SJSA1 (cell line): ENCODE measurements at regions not wholly inside any gene's neighbourhood (a gene's known extent, or its start where the extent isn't known, plus 50 kb on each side); places are given as distances from the start of the nearest gene placed in this dataset.

ENCODE experiments used
- DNase-seq, 2 experiments: peaks; one replicate each; pipeline ENCODE4 v3.0.0-alpha.2; 2015 to 2020; ENCODE audit warnings: low spot score in 2 of 2, low read depth in 1 of 2
- H3K27ac ChIP-seq: fragments of 250-450 bp; sonication (Bioruptor Pico); 2 replicates; pipeline ENCODE4 v1.5.1; 2020; ENCODE audit warnings: mild to moderate bottlenecking, moderate library complexity
- H3K27me3 ChIP-seq: fragments of 250-450 bp; sonication (Bioruptor Pico); replicated peaks from 2 replicates; pipeline ENCODE4 v1.5.1; 2020; ENCODE audit warnings: mild to moderate bottlenecking, moderate library complexity
- H3K36me3 ChIP-seq: fragments of 250-450 bp; sonication (Bioruptor Pico); 2 replicates; pipeline ENCODE4 v1.5.1; 2020; ENCODE audit warnings: mild to moderate bottlenecking
- H3K4me1 ChIP-seq: fragments of 250-450 bp; sonication (Bioruptor Pico); replicated peaks from 2 replicates; pipeline ENCODE4 v1.6.1; 2021; ENCODE audit warnings: mild to moderate bottlenecking
- H3K4me3 ChIP-seq: fragments of 250-450 bp; sonication (Bioruptor Pico); 2 replicates; pipeline ENCODE4 v1.5.1; 2020; ENCODE audit warnings: mild to moderate bottlenecking
- H3K9me3 ChIP-seq: fragments of 250-450 bp; sonication (Bioruptor Pico); replicated peaks from 2 replicates; pipeline ENCODE4 v1.5.1; 2020; ENCODE audit warnings: mild to moderate bottlenecking

DNA sequence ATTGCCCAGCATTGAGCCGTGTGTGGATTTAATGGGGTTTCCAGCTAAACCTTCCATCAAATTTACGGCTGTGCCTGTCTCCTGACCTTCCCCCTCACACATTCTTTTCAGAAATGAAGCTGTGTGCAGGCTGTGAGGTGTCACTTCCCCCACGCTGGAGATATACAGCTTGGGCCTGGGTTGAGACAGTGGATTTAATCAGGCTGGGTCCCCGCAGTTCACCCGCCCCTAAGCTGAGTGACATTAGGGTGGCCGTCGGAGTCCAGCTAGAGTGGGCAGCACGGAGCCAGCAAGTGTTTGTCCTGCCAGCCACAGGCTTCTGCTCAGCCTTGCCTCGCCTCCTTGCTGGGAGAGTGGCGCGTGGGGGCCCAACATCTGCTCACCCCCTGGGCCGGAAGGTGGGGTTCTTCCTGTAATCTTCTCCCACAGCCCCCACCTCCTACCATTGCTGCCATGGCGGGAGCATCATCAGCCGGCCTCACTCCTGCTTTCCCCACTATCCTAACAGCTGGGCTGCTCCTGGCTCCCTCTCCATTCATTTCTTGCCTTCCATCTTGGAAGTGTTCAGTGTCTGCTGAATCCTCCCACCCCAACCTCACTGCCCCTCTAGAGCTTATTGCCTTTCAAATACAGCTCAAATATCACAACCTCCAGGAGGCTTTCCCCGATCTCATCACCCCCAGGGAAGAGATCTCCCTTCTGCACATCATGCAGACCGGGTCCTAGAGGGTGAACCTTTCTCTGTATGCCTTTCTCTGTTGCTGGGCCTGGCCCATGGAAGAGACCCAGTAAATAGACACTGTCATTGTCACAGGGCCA is 149.0 kb downstream of the GLI2 start:
- peaks cover 3% of the 10 kb centered on the region; the same call in 1 of the 2 replicates for H3K36me3 ChIP-seq
- no peaks in the 10 kb centered on the region for H3K27me3 ChIP-seq
- H3K27ac ChIP-seq: no peak overlapping the region
- no peak for DNase-seq
- no peaks in the 10 kb centered on the region for H3K9me3 ChIP-seq
- H3K4me3 ChIP-seq: no peak overlapping the region
- H3K4me1 ChIP-seq: peaks cover 5% of the 10 kb centered on the region; the same call in 1 of the 2 replicates

DNA sequence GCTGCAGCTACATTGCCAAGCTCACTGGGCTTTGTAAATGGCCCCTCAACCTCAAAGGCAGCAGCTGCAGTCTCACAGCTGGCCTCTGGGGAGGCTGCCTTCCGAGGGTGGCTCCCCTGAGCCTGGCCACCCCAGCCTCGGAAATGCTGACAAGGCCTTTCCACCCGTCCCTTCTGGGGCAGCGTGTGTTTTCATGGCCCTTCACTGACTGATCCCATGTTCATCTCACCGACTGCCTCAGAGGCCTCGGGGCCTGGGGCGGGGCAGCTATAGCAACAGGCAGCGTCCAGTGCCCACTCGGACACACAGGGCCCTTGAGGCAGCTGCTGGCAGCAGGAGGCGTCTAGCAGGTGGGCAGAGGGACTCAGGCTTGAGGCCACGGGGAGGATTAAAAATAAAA is 149.7 kb downstream of the GLI2 start:
- H3K4me1 ChIP-seq: peaks cover 3% of the 10 kb centered on the region; the same call in 1 of the 2 replicates
- peaks cover 3% of the 10 kb centered on the region; the same call in 1 of the 2 replicates for H3K36me3 ChIP-seq
- DNase-seq: no peak
- no peak overlapping the region for H3K27ac ChIP-seq
- H3K27me3 ChIP-seq: no peaks in the 10 kb centered on the region
- no peak overlapping the region for H3K4me3 ChIP-seq
- H3K9me3 ChIP-seq: no peaks in the 10 kb centered on the region

DNA sequence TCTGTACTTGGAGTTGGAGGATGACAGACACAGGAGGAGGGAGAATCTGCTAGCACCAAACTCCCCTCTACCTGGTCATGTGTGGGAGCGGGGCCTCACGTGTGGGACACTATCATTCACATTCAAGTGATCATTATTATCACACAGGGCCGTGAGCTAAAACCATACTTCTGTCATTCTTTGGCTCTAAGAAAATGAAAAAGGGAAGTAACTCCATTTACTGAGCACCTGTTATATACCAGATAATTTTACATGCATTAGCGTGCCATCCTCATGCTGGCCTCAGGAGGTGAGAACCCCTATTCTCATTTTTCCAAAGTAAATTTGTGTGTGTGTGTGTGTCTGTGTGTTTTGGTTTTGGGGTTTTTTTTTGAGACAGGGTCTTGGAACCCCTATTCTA is 150.1 kb downstream of the GLI2 start:
- Histone ChIP-seq H3K4me1 (no peaks in the 10 kb centered on the region), H3K27ac (no peak overlapping the region), H3K36me3 (peaks cover 3% of the 10 kb centered on the region; the same call in 1 of the 2 replicates), H3K27me3 (no peaks in the 10 kb centered on the region), H3K4me3 (no peak overlapping the region), H3K9me3 (no peaks in the 10 kb centered on the region)
- DNase-seq: no peak

DNA sequence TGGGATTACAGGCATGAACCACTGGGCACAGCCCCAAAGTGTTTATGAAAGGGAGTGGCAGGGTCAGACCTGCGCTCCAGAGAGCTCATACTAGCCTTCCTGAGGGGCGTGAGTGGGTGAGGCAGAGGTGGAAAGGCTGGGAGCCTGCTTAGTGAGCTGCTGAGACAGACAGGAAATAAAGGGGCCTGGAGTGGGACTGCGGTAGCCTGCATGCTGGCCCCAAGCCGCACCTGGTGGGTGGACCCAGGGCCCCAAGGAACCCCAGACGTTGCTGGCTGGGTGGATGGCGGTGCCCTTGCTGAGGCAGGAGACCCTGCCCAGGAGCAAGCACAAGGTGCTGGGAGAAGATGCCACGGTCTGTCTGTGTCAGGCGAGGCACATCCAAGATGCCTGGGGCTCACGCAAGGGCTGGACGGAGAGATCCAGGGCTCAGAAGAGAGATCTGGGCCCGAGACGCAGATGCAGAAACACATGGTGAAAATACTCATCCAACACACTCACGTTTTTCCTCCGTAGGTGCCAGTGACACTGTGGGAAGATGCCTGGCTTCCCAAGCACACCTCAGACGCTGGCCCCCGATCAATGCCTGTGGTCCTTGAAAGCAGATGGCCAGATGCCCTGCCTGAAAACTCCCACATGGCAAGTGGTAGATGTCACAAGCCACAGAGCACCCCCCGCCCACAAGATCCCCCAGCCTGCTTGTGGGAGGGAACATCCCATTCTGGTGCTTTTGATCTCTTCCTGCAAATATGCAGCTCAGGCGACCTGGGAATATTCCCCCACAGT is 151.1 kb downstream of the GLI2 start:
- Histone ChIP-seq H3K4me1 (no peaks in the 10 kb centered on the region), H3K27me3 (no peaks in the 10 kb centered on the region), H3K9me3 (no peaks in the 10 kb centered on the region)

DNA sequence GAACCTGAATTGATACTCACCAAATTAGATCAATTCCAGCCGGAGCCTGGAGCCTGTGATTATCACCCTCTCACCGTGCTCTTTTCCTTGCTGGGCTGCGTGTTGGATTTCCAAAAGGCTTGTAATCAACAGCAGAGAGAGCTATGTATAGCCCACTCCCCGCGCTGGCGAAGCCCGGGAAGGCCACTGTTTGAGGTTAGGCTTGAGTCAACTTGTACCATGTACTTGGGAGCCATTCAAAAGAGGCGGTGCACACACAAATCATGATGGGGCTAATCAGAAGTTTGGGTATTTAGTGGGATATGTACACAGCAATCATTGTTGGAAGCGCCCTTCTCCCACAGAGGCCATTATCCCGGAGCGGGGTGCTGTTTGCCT is 151.6 kb downstream of the GLI2 start:
- peaks cover 3% of the 10 kb centered on the region for H3K4me1 ChIP-seq
- H3K4me3 ChIP-seq: no peak overlapping the region
- no peaks in the 10 kb centered on the region for H3K9me3 ChIP-seq
- peaks cover 12% of the 10 kb centered on the region for H3K36me3 ChIP-seq
- DNase-seq: no peak
- H3K27ac ChIP-seq: no peak overlapping the region
- no peaks in the 10 kb centered on the region for H3K27me3 ChIP-seq

More for the DNA sequence above, 151.1 kb downstream of the GLI2 start:
- H3K4me3 ChIP-seq: no peak overlapping the region
- H3K36me3 ChIP-seq: peaks cover 6% of the 10 kb centered on the region
- no peak overlapping the region for H3K27ac ChIP-seq
- no peak for DNase-seq

DNA sequence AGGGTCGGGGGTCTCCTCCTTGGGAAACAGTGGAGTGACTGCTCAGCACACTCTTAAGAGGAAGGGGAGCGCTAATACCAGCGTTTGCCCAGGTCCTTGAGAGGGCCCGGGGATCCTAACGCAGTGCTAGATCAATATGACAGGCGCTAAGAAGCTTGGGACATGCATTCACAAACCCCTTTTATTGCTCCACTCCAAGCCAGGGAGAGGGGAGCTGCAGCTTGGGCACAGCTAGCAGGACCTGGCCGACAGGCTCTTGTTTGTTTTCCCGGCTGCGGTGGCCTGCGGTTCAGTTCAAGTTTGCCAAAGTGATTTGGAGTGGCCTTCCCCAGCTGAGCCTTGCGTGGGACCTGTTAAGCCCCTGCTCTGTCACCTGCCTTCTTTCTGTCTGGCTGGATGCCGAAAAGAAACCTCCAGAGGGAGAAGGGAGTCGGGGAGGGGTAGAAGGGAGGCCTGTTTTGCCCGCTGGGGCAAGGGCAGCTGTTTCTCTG is 152.1 kb downstream of the GLI2 start:
- H3K4me1 ChIP-seq: peaks cover 8% of the 10 kb centered on the region
- peaks cover 12% of the 10 kb centered on the region for H3K36me3 ChIP-seq
- H3K4me3 ChIP-seq: no peak overlapping the region
- no peaks in the 10 kb centered on the region for H3K9me3 ChIP-seq
- DNase-seq: no peak
- H3K27ac ChIP-seq: no peak overlapping the region
- no peaks in the 10 kb centered on the region for H3K27me3 ChIP-seq

DNA sequence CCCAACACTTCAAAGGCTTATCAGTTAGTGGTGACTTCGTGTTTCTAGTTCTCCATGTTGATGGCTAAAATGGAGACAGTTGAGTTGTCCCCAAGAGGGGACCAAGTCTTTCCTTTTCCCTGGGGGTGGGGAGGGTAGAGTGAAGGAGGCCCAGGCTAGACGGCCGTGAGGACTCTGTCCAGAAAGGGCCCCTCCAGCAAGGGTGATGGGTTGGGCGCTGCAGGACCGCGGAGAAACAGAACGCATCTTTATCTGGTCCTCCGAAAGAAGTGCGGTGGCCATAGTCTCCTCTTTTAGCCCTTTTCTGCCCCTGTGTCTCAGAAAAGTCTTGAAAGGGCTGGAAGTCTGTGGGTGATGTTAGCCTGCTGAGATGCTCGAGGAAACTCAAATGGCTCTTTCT is 153.2 kb downstream of the GLI2 start:
- Histone ChIP-seq H3K4me1 (peaks cover 16% of the 10 kb centered on the region), H3K9me3 (no peaks in the 10 kb centered on the region), H3K27me3 (no peaks in the 10 kb centered on the region), H3K36me3 (peaks cover 12% of the 10 kb centered on the region), H3K27ac (no peak overlapping the region), H3K4me3 (no peak overlapping the region)
- no peak for DNase-seq

DNA sequence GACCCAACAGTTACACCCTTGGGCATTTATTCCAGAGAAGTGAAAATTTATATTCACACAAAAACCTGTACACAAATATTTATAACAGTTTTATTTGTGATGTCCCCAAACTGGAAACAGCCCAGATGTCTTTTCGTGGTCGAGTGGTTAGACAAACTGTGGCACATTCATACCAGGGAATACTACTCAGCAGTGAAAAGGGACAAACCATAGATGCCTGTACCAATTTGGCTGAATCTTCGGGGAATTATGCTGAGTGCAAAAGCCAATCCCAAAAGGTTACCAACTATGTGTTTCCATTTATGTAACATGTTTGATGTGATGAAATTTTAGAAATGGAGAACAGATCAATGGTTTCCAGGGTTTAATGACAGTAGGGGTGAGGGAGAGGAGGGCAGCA is 154.3 kb downstream of the GLI2 start:
- DNase-seq: no peak
- Histone ChIP-seq H3K36me3 (peaks cover 15% of the 10 kb centered on the region), H3K4me3 (no peak overlapping the region), H3K27me3 (no peaks in the 10 kb centered on the region), H3K4me1 (peaks cover 22% of the 10 kb centered on the region), H3K27ac (no peak overlapping the region), H3K9me3 (no peaks in the 10 kb centered on the region)

DNA sequence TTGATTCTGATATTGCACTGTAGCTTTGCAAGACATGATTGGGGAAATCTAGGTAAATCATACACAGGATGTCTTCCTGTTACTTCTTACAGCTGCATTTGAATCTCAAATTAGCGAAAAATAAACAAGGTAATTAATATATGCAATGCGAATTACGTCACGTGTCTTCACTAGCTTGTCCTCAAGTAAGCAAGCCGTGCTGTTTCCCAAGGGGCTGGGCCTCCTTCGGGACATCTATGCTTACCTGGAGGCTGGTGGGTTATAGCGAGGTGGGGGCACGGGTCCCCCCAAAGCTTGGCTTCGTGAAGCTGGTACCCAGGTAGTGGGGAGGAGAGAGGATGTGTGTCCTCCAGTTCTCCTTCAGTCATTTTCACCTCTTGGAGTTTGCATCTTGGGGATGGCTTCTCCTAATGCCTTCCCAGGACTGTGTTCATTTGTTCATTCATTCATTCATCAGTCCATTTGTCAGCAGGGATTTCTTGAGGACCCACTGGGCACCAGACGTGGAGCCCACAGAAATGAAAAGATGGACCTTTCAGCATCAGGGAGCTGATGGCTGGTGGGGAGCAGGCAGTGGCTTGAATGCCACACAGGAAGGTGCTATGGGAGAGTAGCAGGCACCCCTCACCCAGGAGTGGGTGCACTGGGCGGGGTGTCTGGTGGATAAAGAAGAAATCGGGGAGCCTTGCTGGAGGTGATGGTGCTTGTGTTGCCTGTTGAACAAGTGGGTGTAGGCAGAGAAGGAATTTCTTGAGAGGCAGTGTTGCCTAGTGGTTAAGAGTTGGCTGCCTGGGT is 155.1 kb downstream of the GLI2 start:
- DNase-seq: no peak
- H3K4me3 ChIP-seq: no peak overlapping the region
- H3K36me3 ChIP-seq: peaks cover 20% of the 10 kb centered on the region
- no peaks in the 10 kb centered on the region for H3K9me3 ChIP-seq
- no peaks in the 10 kb centered on the region for H3K27me3 ChIP-seq
- peaks cover 22% of the 10 kb centered on the region for H3K4me1 ChIP-seq
- no peak overlapping the region for H3K27ac ChIP-seq

DNA sequence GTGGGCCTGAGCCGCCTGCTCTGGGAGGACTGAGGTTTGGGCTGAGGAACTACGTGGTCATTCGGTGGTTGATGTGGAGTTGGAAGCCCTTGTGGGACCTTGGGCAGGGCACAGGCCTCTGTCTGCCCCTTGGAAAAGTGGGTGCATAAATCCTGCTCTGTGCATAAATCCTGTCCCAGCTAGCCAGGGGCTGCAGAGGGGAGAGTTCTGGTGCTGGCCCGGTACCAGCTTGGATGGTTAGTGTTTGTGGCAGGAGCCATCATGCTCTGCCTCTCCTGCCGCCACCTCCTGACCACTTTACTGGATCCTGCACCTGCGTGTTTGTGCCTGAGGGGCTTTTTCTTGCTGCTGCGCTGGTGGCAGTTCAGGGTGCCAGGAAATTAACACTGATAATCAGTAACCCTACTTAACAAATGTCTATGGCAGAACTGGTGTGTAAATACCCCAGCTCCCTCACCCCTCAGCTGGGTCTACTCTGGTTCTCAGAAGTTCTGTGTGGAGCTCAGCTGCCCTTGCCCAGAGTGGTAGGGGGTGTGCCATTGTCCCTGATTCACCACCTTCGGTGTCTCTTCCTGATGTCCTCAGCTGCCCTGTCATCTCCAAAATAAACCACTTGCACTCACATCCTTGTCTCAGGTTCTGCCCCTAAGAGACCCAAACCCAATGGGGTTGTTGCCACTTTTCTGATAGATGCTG is 156.8 kb downstream of the GLI2 start:
- Histone ChIP-seq H3K9me3 (no peaks in the 10 kb centered on the region), H3K4me1 (peaks cover 22% of the 10 kb centered on the region), H3K4me3 (no peak overlapping the region), H3K36me3 (peaks cover 24% of the 10 kb centered on the region), H3K27me3 (no peaks in the 10 kb centered on the region), H3K27ac (peak overlapping the region; percentile 47)
- DNase-seq: no peak

DNA sequence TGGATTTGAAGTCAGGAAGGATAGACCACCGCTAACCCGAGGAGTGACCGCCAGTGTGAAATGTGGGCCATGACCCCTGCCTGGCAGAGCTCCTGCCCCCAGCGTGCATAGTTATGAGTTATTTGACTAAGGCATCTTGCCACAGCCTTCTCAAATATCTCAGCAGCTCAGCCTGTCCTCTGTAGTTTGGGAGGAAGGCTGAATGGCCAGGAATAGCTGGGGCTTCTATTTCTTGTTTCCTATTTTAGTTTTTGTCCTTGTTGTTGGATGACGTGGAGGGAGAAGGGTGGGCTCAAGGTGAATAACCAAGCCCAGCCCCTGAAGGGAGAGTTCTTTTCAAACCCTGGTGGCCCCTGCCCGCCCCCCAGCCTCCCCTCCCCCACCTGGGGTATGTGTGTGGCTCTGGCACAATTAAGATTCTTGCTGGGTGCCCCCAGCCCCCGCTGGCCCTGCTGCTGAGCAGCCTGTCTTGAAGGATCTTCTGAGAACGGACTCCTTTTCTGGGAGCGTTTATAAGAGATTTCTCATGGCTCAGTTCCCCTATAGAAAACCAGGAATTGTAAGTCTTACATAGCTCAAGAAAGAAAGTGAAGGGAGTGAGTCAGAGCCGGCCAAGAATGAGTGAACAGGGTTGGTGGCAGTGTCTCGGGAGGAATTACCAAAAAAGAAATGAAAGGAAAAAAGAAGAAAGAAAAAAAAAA is 157.4 kb downstream of the GLI2 start:
- H3K9me3 ChIP-seq: no peaks in the 10 kb centered on the region
- no peaks in the 10 kb centered on the region for H3K27me3 ChIP-seq
- H3K27ac ChIP-seq: peak overlapping the region; percentile 47
- no peak overlapping the region for H3K4me3 ChIP-seq
- peak; percentile 63 to 64 for DNase-seq
- peaks cover 22% of the 10 kb centered on the region for H3K4me1 ChIP-seq
- peaks cover 24% of the 10 kb centered on the region for H3K36me3 ChIP-seq

DNA sequence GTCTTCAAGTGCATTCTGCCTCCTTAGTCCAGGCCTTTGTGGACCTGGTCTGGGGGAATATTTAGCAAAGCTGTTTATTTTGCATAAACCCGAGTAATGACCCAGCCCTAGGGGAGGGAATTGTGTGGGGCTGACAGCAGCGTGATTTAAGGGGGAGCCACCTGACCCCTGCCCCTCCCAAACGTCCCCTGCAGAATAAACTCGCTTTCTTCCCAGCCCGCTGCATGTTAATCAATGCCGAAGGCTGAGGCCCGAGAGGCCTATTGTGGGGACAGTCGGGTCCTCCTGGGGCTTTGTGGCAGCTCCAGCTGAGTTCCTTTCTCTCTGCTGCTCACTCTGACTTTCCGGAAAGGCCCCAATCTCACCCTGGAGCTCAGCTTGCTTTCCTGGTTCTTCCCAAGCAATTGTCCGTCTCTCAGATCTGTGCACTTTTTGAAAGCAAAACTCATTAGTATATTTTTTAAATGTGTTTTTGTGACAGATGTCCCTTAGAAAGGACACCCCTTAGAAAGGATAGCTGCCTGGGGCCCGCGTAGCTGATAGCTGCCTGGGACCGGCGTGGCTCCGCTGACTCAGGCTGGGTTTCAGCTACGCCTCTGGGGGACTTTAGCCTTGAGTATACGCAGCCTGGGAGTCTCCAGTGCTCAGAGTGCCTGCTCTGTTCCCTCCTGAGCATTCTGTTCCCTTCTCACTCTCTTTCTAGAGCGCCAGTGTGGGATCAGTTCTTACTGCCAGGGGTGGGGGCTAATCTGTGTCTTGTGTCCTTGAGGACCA is 158.3 kb downstream of the GLI2 start:
- Histone ChIP-seq H3K4me3 (no peak overlapping the region), H3K27me3 (no peaks in the 10 kb centered on the region), H3K9me3 (no peaks in the 10 kb centered on the region), H3K27ac (peak overlapping the region; percentile 47), H3K36me3 (peaks cover 26% of the 10 kb centered on the region), H3K4me1 (peaks cover 22% of the 10 kb centered on the region)
- peak in 1 of 2 experiments; percentile 14 for DNase-seq
